IMR-90 (cell line): ENCODE measurements at regions not wholly inside any gene's neighbourhood (a gene's known extent, or its start where the extent isn't known, plus 50 kb on each side); places are given as distances from the start of the nearest gene placed in this dataset.

Experiments
- ATAC-seq: fragments of 200-7000 bp; cut with Tn5 transposase; 2 replicates; pipeline ENCODE4 v1.9.1; 2020; ENCODE audit warnings: low read depth, mild to moderate bottlenecking, moderate library complexity
- BruUV-seq: library from RNA; stranded (reverse); fragments of 400-500 nt; replicated peaks from 2 replicates; lab custom pipeline; 2021; lab: Mats Ljungman, UMichigan
- CTCF ChIA-PET: fragments of 300-600 bp; formaldehyde crosslinking; extraction: SDS; loops from one replicate; lab custom pipeline; 2021; ENCODE audit warnings: antibody characterized with exemption; lab: Yijun Ruan, JAX
- POLR2A ChIA-PET: fragments of 300-600 bp; sonication (Branson Sonifier 250); formaldehyde crosslinking; loops from one replicate; lab custom pipeline; 2022; ENCODE audit warnings: antibody characterized with exemption; ENCODE audit not compliant: unreplicated experiment; lab: Charles Lee
- DNase-seq: peaks from one replicate; pipeline ENCODE4 v3.0.0; 2013
- H2AFZ ChIP-seq: replicated peaks from 2 replicates; pipeline ENCODE3; 2013; ENCODE audit warnings: low read length, mild to moderate bottlenecking; ENCODE audit not compliant: poor library complexity
- H2AK5ac ChIP-seq: 2 replicates; pipeline ENCODE4 v1.6.1; 2013; ENCODE audit warnings: low read depth, low read length, inconsistent platforms
- H2AK9ac ChIP-seq: replicated peaks from 2 replicates; pipeline ENCODE3; 2013; ENCODE audit warnings: mild to moderate bottlenecking, low read depth, low read length, moderate library complexity; ENCODE audit not compliant: poor library complexity
- H2BK120ac ChIP-seq: 2 replicates; pipeline ENCODE4 v1.6.1; 2013; ENCODE audit warnings: low read depth, low read length, inconsistent platforms
- H2BK15ac ChIP-seq: 3 replicates; pipeline ENCODE4 v1.6.1; 2013; ENCODE audit warnings: low read depth, low read length, inconsistent platforms
- H2BK20ac ChIP-seq: 2 replicates; pipeline ENCODE4 v1.6.1; 2013; ENCODE audit warnings: low read depth, mild to moderate bottlenecking, inconsistent platforms, low read length, moderate library complexity
- H2BK5ac ChIP-seq: 2 replicates; pipeline ENCODE4 v1.6.1; 2013; ENCODE audit warnings: mild to moderate bottlenecking, low read depth, low read length, inconsistent platforms; ENCODE audit not compliant: poor library complexity, severe bottlenecking
- H3K14ac ChIP-seq: replicated peaks from 2 replicates; pipeline ENCODE4 v1.6.1; 2013; ENCODE audit warnings: low read depth, low read length, inconsistent platforms
- H3K18ac ChIP-seq: 2 replicates; pipeline ENCODE4 v1.6.1; 2013; ENCODE audit warnings: low read depth, low read length, control low read depth
- H3K23ac ChIP-seq: 2 replicates; pipeline ENCODE4 v1.6.1; 2013; ENCODE audit warnings: low read depth, low read length, inconsistent platforms
- H3K27ac ChIP-seq: 2 replicates; pipeline ENCODE4 v1.5.1; 2013; ENCODE audit warnings: mild to moderate bottlenecking, control low read depth, low read length; ENCODE audit not compliant: insufficient read depth
- H3K27me3 ChIP-seq: 2 replicates; pipeline ENCODE4 v1.6.1; 2013; ENCODE audit warnings: low read length; ENCODE audit not compliant: control insufficient read depth, insufficient read depth
- H3K36me3 ChIP-seq: 2 replicates; pipeline ENCODE4 v1.6.1; 2013; ENCODE audit warnings: low read length, mixed read lengths; ENCODE audit not compliant: control insufficient read depth, insufficient read depth
- H3K4ac ChIP-seq: 2 replicates; pipeline ENCODE4 v1.6.1; 2013; ENCODE audit warnings: low read depth, low read length, inconsistent platforms
- H3K4me1 ChIP-seq: 2 replicates; pipeline ENCODE4 v1.6.1; 2013; ENCODE audit warnings: low read length, mixed read lengths; ENCODE audit not compliant: control insufficient read depth, insufficient read depth
- H3K4me2 ChIP-seq: 2 replicates; pipeline ENCODE4 v1.6.1; 2013; ENCODE audit warnings: low read depth, mild to moderate bottlenecking, control low read depth, low read length, moderate library complexity
- H3K4me3 ChIP-seq: 2 replicates; pipeline ENCODE4 v1.5.1; 2013; ENCODE audit warnings: low read depth, mild to moderate bottlenecking, control low read depth, low read length, moderate library complexity; ENCODE audit not compliant: insufficient read depth
- H3K56ac ChIP-seq: 2 replicates; pipeline ENCODE4 v1.6.1; 2013; ENCODE audit warnings: low read length, inconsistent platforms; ENCODE audit not compliant: insufficient read depth; ENCODE audit errors: extremely low read depth
- H3K79me1 ChIP-seq, 2 experiments: 2 replicates each; pipeline ENCODE4 v1.6.1; 2013; ENCODE audit warnings: low read length in 2 of 2, inconsistent platforms in 1 of 2, low read depth in 1 of 2
- H3K9ac ChIP-seq: 2 replicates; pipeline ENCODE4 v1.6.1; 2013; ENCODE audit warnings: low read depth, low read length, control low read depth
- H3K9me1 ChIP-seq: 2 replicates; pipeline ENCODE4 v1.6.1; 2013; ENCODE audit warnings: low read length, inconsistent platforms; ENCODE audit not compliant: insufficient read depth
- H3K9me3 ChIP-seq: 2 replicates; pipeline ENCODE4 v1.6.1; 2013; ENCODE audit warnings: low read length; ENCODE audit not compliant: control insufficient read depth, insufficient read depth
- H4K20me1 ChIP-seq: 2 replicates; pipeline ENCODE4 v1.6.1; 2013; ENCODE audit warnings: low read length, inconsistent platforms; ENCODE audit not compliant: insufficient read depth
- H4K5ac ChIP-seq: 2 replicates; pipeline ENCODE4 v1.6.1; 2013; ENCODE audit warnings: mild to moderate bottlenecking, low read depth, low read length, control low read depth
- H4K8ac ChIP-seq, 2 experiments: 2 replicates each; pipeline ENCODE4 v1.6.1; 2013; ENCODE audit warnings: low read depth in 2 of 2, low read length in 2 of 2, control low read depth in 1 of 2, inconsistent platforms in 1 of 2
- H4K91ac ChIP-seq: 2 replicates; pipeline ENCODE4 v1.6.1; 2013; ENCODE audit warnings: low read depth, low read length, inconsistent platforms; ENCODE audit not compliant: insufficient read depth
- BHLHE40 ChIP-seq: fragments of 150-350 bp; IDR thresholded peaks from 2 replicates; pipeline ENCODE4 v1.6.1; 2016; ENCODE audit warnings: mild to moderate bottlenecking, low read depth, low read length
- CEBPB ChIP-seq: IDR thresholded peaks from 2 replicates; pipeline ENCODE4 v1.6.1; 2012; ENCODE audit warnings: low read depth, low read length, improper control_type of control experiment
- CHD1 ChIP-seq: IDR thresholded peaks from 2 replicates; pipeline ENCODE4 v1.6.1; 2012; ENCODE audit warnings: low read depth, low read length, improper control_type of control experiment
- FOS ChIP-seq: fragments of 150-350 bp; IDR thresholded peaks from 2 replicates; pipeline ENCODE4 v1.6.1; 2016; ENCODE audit warnings: low read depth, low read length
- MAZ ChIP-seq: IDR thresholded peaks from 2 replicates; pipeline ENCODE4 v1.6.1; 2012; ENCODE audit warnings: low read depth, mild to moderate bottlenecking, low read length, improper control_type of control experiment, moderate library complexity, borderline replicate concordance
- MXI1 ChIP-seq: IDR thresholded peaks from 2 replicates; pipeline ENCODE4 v1.6.1; 2012; ENCODE audit warnings: low read depth, mild to moderate bottlenecking, low read length, moderate library complexity, borderline replicate concordance
- NFE2L2 ChIP-seq: fragments of 150-350 bp; IDR thresholded peaks from 2 replicates; pipeline ENCODE4 v1.6.1; 2016; ENCODE audit warnings: low read depth, mild to moderate bottlenecking, low read length
- POLR2A ChIP-seq: IDR thresholded peaks from 2 replicates; pipeline ENCODE4 v1.6.1; 2012; ENCODE audit warnings: mild to moderate bottlenecking, low read depth, low read length
- RCOR1 ChIP-seq: IDR thresholded peaks from 2 replicates; pipeline ENCODE4 v1.6.1; 2012; ENCODE audit warnings: mild to moderate bottlenecking, low read length, improper control_type of control experiment; ENCODE audit not compliant: insufficient replicate concordance
- RFX5 ChIP-seq: IDR thresholded peaks from 2 replicates; pipeline ENCODE4 v1.8.0; 2012; ENCODE audit warnings: low read depth, mild to moderate bottlenecking, low read length, moderate library complexity
- WGBS, 2 experiments: methylation state at CpG; one replicate each; pipeline versions ENCODE4 v1.1.5 to v1.1.7; 2013; ENCODE audit warnings: missing lambda C conversion rate in 2 of 2; ENCODE audit not compliant: insufficient read length in 1 of 2; ENCODE audit errors: extremely low coverage in 2 of 2; 5-methylcytosine and 5-hydroxymethylcytosine counted together
- dilution Hi-C: fragments of 300-500 bp; cut with HindIII; formaldehyde crosslinking; loops from one replicate; pipeline ENCODE4 v1.14.3; 2018; ENCODE audit warnings: low sequenced_read_pairs; ENCODE audit not compliant: unreplicated experiment
- in situ Hi-C: fragments of 300-500 bp; cut with MboI; formaldehyde crosslinking; loops from 3 replicates; pipeline ENCODE4 v1.14.3; 2019; ENCODE audit warnings: low sequenced_read_pairs, inconsistent platforms, mixed read lengths
- intact Hi-C: fragments of 100-400 bp; cut with micrococcal nuclease; formaldehyde crosslinking; loops from 2 replicates; pipeline ENCODE4 v1.10.0; 2022
- TF ChIP-seq, protein P1 (sequence below): fragments of 150-350 bp; IDR thresholded peaks from 2 replicates; pipeline ENCODE4 v1.6.1; 2017; ENCODE audit warnings: mild to moderate bottlenecking, antibody characterized with exemption, low read length, low read depth
- TF ChIP-seq, protein P2 (sequence below): fragments of 150-350 bp; IDR thresholded peaks from 2 replicates; pipeline ENCODE4 v1.6.1; 2016; ENCODE audit warnings: low read depth, mild to moderate bottlenecking, low read length, moderate library complexity, borderline replicate concordance
- TF ChIP-seq, protein P3 (sequence below): conservative IDR thresholded peaks from 2 replicates; pipeline ENCODE4 v1.5.1; 2012; ENCODE audit warnings: mild to moderate bottlenecking, low read depth, low read length, improper control_type of control experiment

DNA sequence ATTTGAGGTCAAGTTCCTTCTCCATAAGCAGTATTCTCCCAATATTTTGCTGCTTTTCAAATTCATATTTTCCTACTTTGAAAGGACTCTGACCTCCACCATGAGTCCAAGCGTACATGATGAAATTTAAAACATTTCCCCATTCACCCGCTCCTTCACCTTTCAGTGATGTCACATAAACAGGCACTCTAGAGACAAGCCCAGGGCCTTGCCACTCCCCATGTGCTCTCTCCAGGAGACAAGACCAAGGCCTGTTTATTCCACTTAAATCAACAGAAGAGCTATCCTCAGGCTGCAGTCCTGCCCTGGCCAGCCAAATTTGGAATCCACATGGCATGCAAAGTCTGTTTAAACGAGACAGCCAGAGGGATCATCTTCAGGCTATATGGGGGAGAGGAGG, 161.5 kb downstream of the ARRDC4 start:
- Histone ChIP-seq H4K20me1 (no peaks in the 10 kb centered on the region), H3K14ac (no peak overlapping the region), H2BK15ac (no peak overlapping the region), H2AFZ (no peak overlapping the region), H4K8ac (no peak overlapping the region), H3K4me2 (no peak overlapping the region), H4K91ac (no peak overlapping the region), H3K27me3 (no peaks in the 10 kb centered on the region), H3K18ac (no peak overlapping the region), H2BK5ac (no peak overlapping the region), H3K4me1 (no peaks in the 10 kb centered on the region), H3K36me3 (no peaks in the 10 kb centered on the region), H3K9me3 (peaks cover 26% of the 10 kb centered on the region), H2BK20ac (no peak overlapping the region), H3K9me1 (no peaks in the 10 kb centered on the region), H3K9ac (no peak overlapping the region), H3K23ac (no peak overlapping the region), H3K4me3 (no peak overlapping the region), H3K79me1 (no peaks in the 10 kb centered on the region), H3K27ac (no peak overlapping the region), H4K5ac (no peak overlapping the region), H2AK9ac (no peak overlapping the region), H2AK5ac (no peak overlapping the region), H3K4ac (no peak overlapping the region), H3K56ac (no peak overlapping the region), H2BK120ac (no peak overlapping the region)
- intact Hi-C loops: no loop called here
- DNase-seq: no peak
- CTCF ChIA-PET: no interaction called here
- dilution Hi-C loops: no loop called here
- in situ Hi-C loops: no loop called here
- POLR2A ChIA-PET: no interaction called here
- TF ChIP-seq, protein P1, sequence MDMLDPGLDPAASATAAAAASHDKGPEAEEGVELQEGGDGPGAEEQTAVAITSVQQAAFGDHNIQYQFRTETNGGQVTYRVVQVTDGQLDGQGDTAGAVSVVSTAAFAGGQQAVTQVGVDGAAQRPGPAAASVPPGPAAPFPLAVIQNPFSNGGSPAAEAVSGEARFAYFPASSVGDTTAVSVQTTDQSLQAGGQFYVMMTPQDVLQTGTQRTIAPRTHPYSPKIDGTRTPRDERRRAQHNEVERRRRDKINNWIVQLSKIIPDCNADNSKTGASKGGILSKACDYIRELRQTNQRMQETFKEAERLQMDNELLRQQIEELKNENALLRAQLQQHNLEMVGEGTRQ: no peak
- TF ChIP-seq CHD1 (no peak), FOS (no peak), RFX5 (no peak), RCOR1 (no peak), CEBPB (no peak), POLR2A (no peak), NFE2L2 (no peak), BHLHE40 (no peak), MAZ (no peak), MXI1 (no peak)
- TF ChIP-seq, protein P2, sequence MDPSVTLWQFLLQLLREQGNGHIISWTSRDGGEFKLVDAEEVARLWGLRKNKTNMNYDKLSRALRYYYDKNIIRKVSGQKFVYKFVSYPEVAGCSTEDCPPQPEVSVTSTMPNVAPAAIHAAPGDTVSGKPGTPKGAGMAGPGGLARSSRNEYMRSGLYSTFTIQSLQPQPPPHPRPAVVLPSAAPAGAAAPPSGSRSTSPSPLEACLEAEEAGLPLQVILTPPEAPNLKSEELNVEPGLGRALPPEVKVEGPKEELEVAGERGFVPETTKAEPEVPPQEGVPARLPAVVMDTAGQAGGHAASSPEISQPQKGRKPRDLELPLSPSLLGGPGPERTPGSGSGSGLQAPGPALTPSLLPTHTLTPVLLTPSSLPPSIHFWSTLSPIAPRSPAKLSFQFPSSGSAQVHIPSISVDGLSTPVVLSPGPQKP: no peak
- TF ChIP-seq, protein P3, sequence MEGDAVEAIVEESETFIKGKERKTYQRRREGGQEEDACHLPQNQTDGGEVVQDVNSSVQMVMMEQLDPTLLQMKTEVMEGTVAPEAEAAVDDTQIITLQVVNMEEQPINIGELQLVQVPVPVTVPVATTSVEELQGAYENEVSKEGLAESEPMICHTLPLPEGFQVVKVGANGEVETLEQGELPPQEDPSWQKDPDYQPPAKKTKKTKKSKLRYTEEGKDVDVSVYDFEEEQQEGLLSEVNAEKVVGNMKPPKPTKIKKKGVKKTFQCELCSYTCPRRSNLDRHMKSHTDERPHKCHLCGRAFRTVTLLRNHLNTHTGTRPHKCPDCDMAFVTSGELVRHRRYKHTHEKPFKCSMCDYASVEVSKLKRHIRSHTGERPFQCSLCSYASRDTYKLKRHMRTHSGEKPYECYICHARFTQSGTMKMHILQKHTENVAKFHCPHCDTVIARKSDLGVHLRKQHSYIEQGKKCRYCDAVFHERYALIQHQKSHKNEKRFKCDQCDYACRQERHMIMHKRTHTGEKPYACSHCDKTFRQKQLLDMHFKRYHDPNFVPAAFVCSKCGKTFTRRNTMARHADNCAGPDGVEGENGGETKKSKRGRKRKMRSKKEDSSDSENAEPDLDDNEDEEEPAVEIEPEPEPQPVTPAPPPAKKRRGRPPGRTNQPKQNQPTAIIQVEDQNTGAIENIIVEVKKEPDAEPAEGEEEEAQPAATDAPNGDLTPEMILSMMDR: no peak
- 24% methylated on average over 2 of the region's 3 CpGs; no CpG with 5 or more reads in 1 of the 2 experiments for WGBS, 2 experiments
- ATAC-seq: no peak
- BruUV-seq: no TSS peak
